ENCODE measurements at regions not wholly inside any gene's neighbourhood (a gene's known extent, or its start where the extent isn't known, plus 50 kb on each side); places are given as distances from the start of the nearest gene placed in this dataset.

DNA sequence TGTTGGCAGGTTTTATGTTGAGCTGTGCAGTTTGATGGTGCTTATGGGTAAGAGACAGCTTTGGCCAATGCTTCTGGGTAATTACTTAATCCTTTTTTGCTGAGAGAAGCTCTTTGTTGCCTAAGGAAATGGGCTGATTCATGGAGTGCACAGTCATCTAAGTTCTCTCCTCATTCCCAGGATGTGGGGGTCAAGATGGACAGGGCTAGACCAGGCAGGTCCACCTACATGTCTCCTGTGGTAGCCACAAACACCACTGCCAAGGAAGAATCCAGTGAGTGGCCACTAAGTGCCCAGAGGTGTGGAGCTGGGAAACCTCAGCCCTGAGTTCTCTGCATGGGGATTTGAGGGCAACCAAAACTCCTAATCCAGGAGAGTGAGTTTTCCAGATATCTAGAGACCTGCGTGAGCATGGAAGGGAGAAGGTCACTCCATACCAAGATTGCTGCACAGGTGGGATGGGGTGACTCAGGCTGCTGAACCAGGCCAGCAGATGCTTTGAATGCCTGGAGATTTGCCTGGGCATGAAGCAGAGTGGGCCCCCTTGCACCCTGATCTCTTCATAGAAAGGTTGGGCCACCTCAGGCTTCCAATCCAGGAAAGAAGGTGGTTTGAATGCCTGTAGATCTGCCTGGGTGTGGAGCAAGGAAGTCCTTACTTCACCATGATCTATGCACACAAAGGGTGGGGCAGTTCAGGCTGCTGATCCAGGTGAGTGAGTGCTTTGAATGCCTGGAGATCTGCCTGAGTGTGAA, 234.8 kb upstream of the GNPDA2 start:
- no peaks in the 10 kb centered on the region for H3K36me3 ChIP-seq (ENCODE audit: control insufficient read depth in 2 of 2, extremely low read depth in 1 of 2, insufficient read depth in 2 of 2, low read length in 2 of 2)
- no peaks in the 10 kb centered on the region for H3K4me1 ChIP-seq (ENCODE audit: control insufficient read depth, extremely low read depth, insufficient read depth, low read length)
- no peaks in the 10 kb centered on the region for H4K20me1 ChIP-seq (replicated peaks; ENCODE audit: control insufficient read depth, extremely low read depth, insufficient read depth, low read length)
- no TSS peak for BruUV-seq (replicated peaks)
- no peak for TF ChIP-seq CTCF (IDR thresholded peaks at IDR 0.05; ENCODE audit: extremely low read depth in 1 of 2, insufficient read depth in 1 of 2, low read depth in 1 of 2, low read length in 2 of 2)
- no peak for TF ChIP-seq EZH2 (IDR thresholded peaks at IDR 0.05; ENCODE audit: borderline replicate concordance, low read depth, low read length, severe bottlenecking)
- TF ChIP-seq JUN (IDR thresholded peaks at IDR 0.05; ENCODE audit: borderline replicate concordance, insufficient read depth, insufficient read length, low read depth) = no peak
- TF ChIP-seq, protein P1, sequence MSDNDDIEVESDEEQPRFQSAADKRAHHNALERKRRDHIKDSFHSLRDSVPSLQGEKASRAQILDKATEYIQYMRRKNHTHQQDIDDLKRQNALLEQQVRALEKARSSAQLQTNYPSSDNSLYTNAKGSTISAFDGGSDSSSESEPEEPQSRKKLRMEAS (IDR thresholded peaks at IDR 0.05; ENCODE audit: insufficient read depth, insufficient read length) = no peak
- TF ChIP-seq GATA2 (IDR thresholded peaks at IDR 0.05; ENCODE audit: insufficient read depth, insufficient read length, low read depth, low read length) = no peak
- H3K4me2 ChIP-seq (ENCODE audit: insufficient read depth, low read length) = no peak overlapping the region
- CTCF ChIA-PET = no interaction called here
- no peak overlapping the region for H3K27ac ChIP-seq (ENCODE audit: insufficient read depth, low read depth, low read length)
- H3K27me3 ChIP-seq (ENCODE audit: control insufficient read depth in 2 of 2, insufficient read depth in 2 of 2, low read length in 2 of 2) = no peaks in the 10 kb centered on the region
- H3K9me3 ChIP-seq (replicated peaks; ENCODE audit: control insufficient read depth, insufficient read depth, low read length) = peaks cover 4% of the 10 kb centered on the region
- dilution Hi-C loops (cut with MboI; ENCODE audit: extremely low pct_ligation_motif_present, low sequenced_read_pairs) = no loop called here
- H2AFZ ChIP-seq (ENCODE audit: low read depth, low read length) = no peak overlapping the region
- no peak overlapping the region for H3K4me3 ChIP-seq (replicated peaks in 1 of 3; ENCODE audit: insufficient read depth in 1 of 3, low read depth in 1 of 3, low read length in 3 of 3)
- FAIRE-seq (no peak), DNase-seq (ENCODE audit: low read depth, low spot score) (no peak)
- intact Hi-C loops (cut with micrococcal nuclease) = no loop called here
- POLR2A ChIA-PET = no interaction called here
- no peak overlapping the region for H3K9ac ChIP-seq (replicated peaks; ENCODE audit: extremely low read depth, insufficient read depth, low read length)
- no peaks in the 10 kb centered on the region for H3K79me2 ChIP-seq (ENCODE audit: control insufficient read depth, insufficient read depth, low read length)
- H3K9me1 ChIP-seq (replicated peaks; ENCODE audit: control insufficient read depth, extremely low read depth, insufficient read depth, low read length) = no peaks in the 10 kb centered on the region

Data from endothelial cell of umbilical vein (primary cell).